Kasumi-1 (cell line): ENCODE measurements at regions not wholly inside any gene's neighbourhood (a gene's known extent, or its start where the extent isn't known, plus 50 kb on each side); places are given as distances from the start of the nearest gene placed in this dataset.
"Not testable (repeated sequence)": the region's sequence is repeated elsewhere in the genome, so short reads cannot be mapped to it uniquely, and the experiment has no call there.

ENCODE experiments used
- DNase-seq, 2 experiments: peaks; one replicate each; lab custom pipeline; 2025; lab: John Stamatoyannopoulos, UW

- no peak for DNase-seq
These were observed 762.5 kb downstream of the PCDH7 start for GRCh38 chr4:31482691-31483090.

- DNase-seq, result not testable (repeated sequence)
These were observed 779.0 kb downstream of the PCDH7 start for GRCh38 chr4:31499216-31499615.

GRCh38 chr4:31516520-31516919 lies 796.4 kb downstream of the PCDH7 start:
- DNase-seq, result no peak

GRCh38 chr4:31518796-31519250 lies 798.7 kb downstream of the PCDH7 start:
- no peak for DNase-seq

- no peak for DNase-seq
These were observed 810.4 kb downstream of the PCDH7 start for GRCh38 chr4:31530555-31530954.

- DNase-seq, result no peak
These were observed 818.7 kb downstream of the PCDH7 start for GRCh38 chr4:31538877-31539276.

- no peak for DNase-seq
These were observed 819.3 kb downstream of the PCDH7 start for GRCh38 chr4:31539284-31540069.

GRCh38 chr4:31545330-31545729 lies 825.2 kb downstream of the PCDH7 start:
- DNase-seq, result no peak

- no peak for DNase-seq
These were observed 825.6 kb downstream of the PCDH7 start for GRCh38 chr4:31545755-31546154.

- DNase-seq, result peak; percentile 4 to 36
These were observed 827.9 kb downstream of the PCDH7 start for GRCh38 chr4:31548021-31548420.

GRCh38 chr4:31548823-31549222 lies 828.7 kb downstream of the PCDH7 start:
- DNase-seq, result no peak

GRCh38 chr4:31549256-31549655 lies 829.1 kb downstream of the PCDH7 start:
- no peak for DNase-seq

- DNase-seq, result no peak
These were observed 837.3 kb downstream of the PCDH7 start for GRCh38 chr4:31557437-31557836.

GRCh38 chr4:31573554-31573953 lies 853.4 kb downstream of the PCDH7 start:
- no peak for DNase-seq

GRCh38 chr4:31575504-31575903 lies 855.3 kb downstream of the PCDH7 start:
- DNase-seq, result no peak

GRCh38 chr4:31580843-31581242 lies 860.7 kb downstream of the PCDH7 start:
- no peak for DNase-seq

GRCh38 chr4:31585503-31585902 lies 865.3 kb downstream of the PCDH7 start:
- DNase-seq, result no peak

- DNase-seq, result no peak
These were observed 872.1 kb downstream of the PCDH7 start for GRCh38 chr4:31592293-31592692.

- no peak for DNase-seq
These were observed 875.3 kb downstream of the PCDH7 start for GRCh38 chr4:31595496-31595895.

GRCh38 chr4:31598639-31599038 lies 878.5 kb downstream of the PCDH7 start:
- DNase-seq, result no peak

- DNase-seq, result no peak
These were observed 881.6 kb downstream of the PCDH7 start for GRCh38 chr4:31601793-31602192.

- no peak for DNase-seq
These were observed 893.9 kb downstream of the PCDH7 start for GRCh38 chr4:31613946-31614623.

GRCh38 chr4:31617667-31618066 lies 897.5 kb downstream of the PCDH7 start:
- no peak for DNase-seq
